ENCODE measurements at regions not wholly inside any gene's neighbourhood (a gene's known extent, or its start where the extent isn't known, plus 50 kb on each side); places are given as distances from the start of the nearest gene placed in this dataset.

GRCh38 chr5:97915106-97915505, 732.1 kb upstream of the RIOK2 start:
- Histone ChIP-seq H3K27ac (ENCODE audit: low read depth, low read length) (no peak overlapping the region), H3K4me3 (ENCODE audit: low read depth in 1 of 2, low read length in 2 of 2) (no peak overlapping the region), H3K27me3 (ENCODE audit: control insufficient read depth in 1 of 2, insufficient read depth in 2 of 2, low read length in 2 of 2) (no peaks in the 10 kb centered on the region), H3K9me3 (ENCODE audit: control insufficient read depth in 1 of 2, low read length in 2 of 2) (no peaks in the 10 kb centered on the region), H3K9ac (ENCODE audit: low read depth in 1 of 2, low read length in 2 of 2) (no peak overlapping the region), H3K36me3 (ENCODE audit: control insufficient read depth in 1 of 2, insufficient read depth in 2 of 2, low read length in 2 of 2) (no peaks in the 10 kb centered on the region), H3K4me1 (ENCODE audit: control insufficient read depth in 1 of 2, insufficient read depth in 2 of 2, low read length in 2 of 2) (peaks cover 0 to 19% of the 10 kb centered on the region in 2 donors)

GRCh38 chr5:97918057-97918456, 735.0 kb upstream of the RIOK2 start:
- Histone ChIP-seq H3K4me1 (ENCODE audit: control insufficient read depth in 1 of 2, insufficient read depth in 2 of 2, low read length in 2 of 2) (peaks cover 0 to 10% of the 10 kb centered on the region in 2 donors), H3K36me3 (ENCODE audit: control insufficient read depth in 1 of 2, insufficient read depth in 2 of 2, low read length in 2 of 2) (no peaks in the 10 kb centered on the region), H3K27me3 (ENCODE audit: control insufficient read depth in 1 of 2, insufficient read depth in 2 of 2, low read length in 2 of 2) (no peaks in the 10 kb centered on the region), H3K9me3 (ENCODE audit: control insufficient read depth in 1 of 2, low read length in 2 of 2) (no peaks in the 10 kb centered on the region), H3K9ac (ENCODE audit: low read depth in 1 of 2, low read length in 2 of 2) (no peak overlapping the region), H3K4me3 (ENCODE audit: low read depth in 1 of 2, low read length in 2 of 2) (no peak overlapping the region), H3K27ac (ENCODE audit: low read depth, low read length) (no peak overlapping the region)

- H3K9ac ChIP-seq (ENCODE audit: low read depth in 1 of 2, low read length in 2 of 2) = no peak overlapping the region
- peaks cover 0 to 10% of the 10 kb centered on the region in 2 donors for H3K4me1 ChIP-seq (ENCODE audit: control insufficient read depth in 1 of 2, insufficient read depth in 2 of 2, low read length in 2 of 2)
- H3K9me3 ChIP-seq (ENCODE audit: control insufficient read depth in 1 of 2, low read length in 2 of 2) = no peaks in the 10 kb centered on the region
- H3K36me3 ChIP-seq (ENCODE audit: control insufficient read depth in 1 of 2, insufficient read depth in 2 of 2, low read length in 2 of 2) = no peaks in the 10 kb centered on the region
- no peaks in the 10 kb centered on the region for H3K27me3 ChIP-seq (ENCODE audit: control insufficient read depth in 1 of 2, insufficient read depth in 2 of 2, low read length in 2 of 2)
- no peak overlapping the region for H3K27ac ChIP-seq (ENCODE audit: low read depth, low read length)
- no peak overlapping the region for H3K4me3 ChIP-seq (ENCODE audit: low read depth in 1 of 2, low read length in 2 of 2)
Observed at GRCh38 chr5:97918620-97919019, 735.6 kb upstream of the RIOK2 start.

- Histone ChIP-seq H3K27ac (ENCODE audit: low read depth, low read length) (no peak overlapping the region), H3K9me3 (ENCODE audit: control insufficient read depth in 1 of 2, low read length in 2 of 2) (no peaks in the 10 kb centered on the region), H3K4me3 (ENCODE audit: low read depth in 1 of 2, low read length in 2 of 2) (no peak overlapping the region), H3K27me3 (ENCODE audit: control insufficient read depth in 1 of 2, insufficient read depth in 2 of 2, low read length in 2 of 2) (no peaks in the 10 kb centered on the region), H3K9ac (ENCODE audit: low read depth in 1 of 2, low read length in 2 of 2) (no peak overlapping the region), H3K36me3 (ENCODE audit: control insufficient read depth in 1 of 2, insufficient read depth in 2 of 2, low read length in 2 of 2) (no peaks in the 10 kb centered on the region), H3K4me1 (ENCODE audit: control insufficient read depth in 1 of 2, insufficient read depth in 2 of 2, low read length in 2 of 2) (peaks cover 0 to 6% of the 10 kb centered on the region in 2 donors)
Observed at GRCh38 chr5:97919719-97920118, 736.7 kb upstream of the RIOK2 start.

GRCh38 chr5:97922776-97923175, 739.7 kb upstream of the RIOK2 start:
- H3K27ac ChIP-seq (ENCODE audit: low read depth, low read length) = no peak overlapping the region

GRCh38 chr5:97923496-97923895, 740.4 kb upstream of the RIOK2 start:
- Histone ChIP-seq H3K27me3 (ENCODE audit: control insufficient read depth in 1 of 2, insufficient read depth in 2 of 2, low read length in 2 of 2) (no peaks in the 10 kb centered on the region), H3K9ac (ENCODE audit: low read depth in 1 of 2, low read length in 2 of 2) (no peak overlapping the region), H3K4me3 (ENCODE audit: low read depth in 1 of 2, low read length in 2 of 2) (no peak overlapping the region), H3K27ac (ENCODE audit: low read depth, low read length) (no peak overlapping the region), H3K4me1 (ENCODE audit: control insufficient read depth in 1 of 2, insufficient read depth in 2 of 2, low read length in 2 of 2) (no peaks in the 10 kb centered on the region), H3K36me3 (ENCODE audit: control insufficient read depth in 1 of 2, insufficient read depth in 2 of 2, low read length in 2 of 2) (no peaks in the 10 kb centered on the region), H3K9me3 (ENCODE audit: control insufficient read depth in 1 of 2, low read length in 2 of 2) (no peaks in the 10 kb centered on the region)

More at GRCh38 chr5:97922776-97923175, 739.7 kb upstream of the RIOK2 start:
- Histone ChIP-seq H3K9ac (ENCODE audit: low read depth in 1 of 2, low read length in 2 of 2) (no peak overlapping the region), H3K4me1 (ENCODE audit: control insufficient read depth in 1 of 2, insufficient read depth in 2 of 2, low read length in 2 of 2) (no peaks in the 10 kb centered on the region), H3K4me3 (ENCODE audit: low read depth in 1 of 2, low read length in 2 of 2) (no peak overlapping the region), H3K36me3 (ENCODE audit: control insufficient read depth in 1 of 2, insufficient read depth in 2 of 2, low read length in 2 of 2) (no peaks in the 10 kb centered on the region), H3K27me3 (ENCODE audit: control insufficient read depth in 1 of 2, insufficient read depth in 2 of 2, low read length in 2 of 2) (no peaks in the 10 kb centered on the region), H3K9me3 (ENCODE audit: control insufficient read depth in 1 of 2, low read length in 2 of 2) (no peaks in the 10 kb centered on the region)

- H3K4me1 ChIP-seq (ENCODE audit: control insufficient read depth in 1 of 2, insufficient read depth in 2 of 2, low read length in 2 of 2) = no peaks in the 10 kb centered on the region
- H3K36me3 ChIP-seq (ENCODE audit: control insufficient read depth in 1 of 2, insufficient read depth in 2 of 2, low read length in 2 of 2) = no peaks in the 10 kb centered on the region
- H3K9ac ChIP-seq (ENCODE audit: low read depth in 1 of 2, low read length in 2 of 2) = no peak overlapping the region
- H3K9me3 ChIP-seq (ENCODE audit: control insufficient read depth in 1 of 2, low read length in 2 of 2) = no peaks in the 10 kb centered on the region
- H3K27ac ChIP-seq (ENCODE audit: low read depth, low read length) = no peak overlapping the region
- H3K27me3 ChIP-seq (ENCODE audit: control insufficient read depth in 1 of 2, insufficient read depth in 2 of 2, low read length in 2 of 2) = no peaks in the 10 kb centered on the region
- no peak overlapping the region for H3K4me3 ChIP-seq (ENCODE audit: low read depth in 1 of 2, low read length in 2 of 2)
Observed at GRCh38 chr5:97923997-97924396, 741.0 kb upstream of the RIOK2 start.

GRCh38 chr5:97929383-97929782, 746.3 kb upstream of the RIOK2 start:
- Histone ChIP-seq H3K27ac (ENCODE audit: low read depth, low read length) (no peak overlapping the region), H3K36me3 (ENCODE audit: control insufficient read depth in 1 of 2, insufficient read depth in 2 of 2, low read length in 2 of 2) (no peaks in the 10 kb centered on the region), H3K4me1 (ENCODE audit: control insufficient read depth in 1 of 2, insufficient read depth in 2 of 2, low read length in 2 of 2) (no peaks in the 10 kb centered on the region), H3K27me3 (ENCODE audit: control insufficient read depth in 1 of 2, insufficient read depth in 2 of 2, low read length in 2 of 2) (no peaks in the 10 kb centered on the region), H3K4me3 (ENCODE audit: low read depth in 1 of 2, low read length in 2 of 2) (no peak overlapping the region), H3K9ac (ENCODE audit: low read depth in 1 of 2, low read length in 2 of 2) (no peak overlapping the region), H3K9me3 (ENCODE audit: control insufficient read depth in 1 of 2, low read length in 2 of 2) (no peaks in the 10 kb centered on the region)

GRCh38 chr5:97931829-97932228, 748.8 kb upstream of the RIOK2 start:
- Histone ChIP-seq H3K4me1 (ENCODE audit: control insufficient read depth in 1 of 2, insufficient read depth in 2 of 2, low read length in 2 of 2) (no peaks in the 10 kb centered on the region), H3K4me3 (ENCODE audit: low read depth in 1 of 2, low read length in 2 of 2) (no peak overlapping the region), H3K9ac (ENCODE audit: low read depth in 1 of 2, low read length in 2 of 2) (no peak overlapping the region), H3K36me3 (ENCODE audit: control insufficient read depth in 1 of 2, insufficient read depth in 2 of 2, low read length in 2 of 2) (no peaks in the 10 kb centered on the region), H3K27ac (ENCODE audit: low read depth, low read length) (no peak overlapping the region), H3K9me3 (ENCODE audit: control insufficient read depth in 1 of 2, low read length in 2 of 2) (no peaks in the 10 kb centered on the region), H3K27me3 (ENCODE audit: control insufficient read depth in 1 of 2, insufficient read depth in 2 of 2, low read length in 2 of 2) (no peaks in the 10 kb centered on the region)

- no peak overlapping the region for H3K27ac ChIP-seq (ENCODE audit: low read depth, low read length)
- H3K36me3 ChIP-seq (ENCODE audit: control insufficient read depth in 1 of 2, insufficient read depth in 2 of 2, low read length in 2 of 2) = no peaks in the 10 kb centered on the region
- H3K9ac ChIP-seq (ENCODE audit: low read depth in 1 of 2, low read length in 2 of 2) = no peak overlapping the region
- no peaks in the 10 kb centered on the region for H3K27me3 ChIP-seq (ENCODE audit: control insufficient read depth in 1 of 2, insufficient read depth in 2 of 2, low read length in 2 of 2)
- H3K4me3 ChIP-seq (ENCODE audit: low read depth in 1 of 2, low read length in 2 of 2) = no peak overlapping the region
- H3K4me1 ChIP-seq (ENCODE audit: control insufficient read depth in 1 of 2, insufficient read depth in 2 of 2, low read length in 2 of 2) = no peaks in the 10 kb centered on the region
- H3K9me3 ChIP-seq (ENCODE audit: control insufficient read depth in 1 of 2, low read length in 2 of 2) = no peaks in the 10 kb centered on the region
Observed at GRCh38 chr5:97936231-97936630, 753.2 kb upstream of the RIOK2 start.

- Histone ChIP-seq H3K9me3 (ENCODE audit: control insufficient read depth in 1 of 2, low read length in 2 of 2) (no peaks in the 10 kb centered on the region), H3K4me1 (ENCODE audit: control insufficient read depth in 1 of 2, insufficient read depth in 2 of 2, low read length in 2 of 2) (no peaks in the 10 kb centered on the region), H3K36me3 (ENCODE audit: control insufficient read depth in 1 of 2, insufficient read depth in 2 of 2, low read length in 2 of 2) (no peaks in the 10 kb centered on the region), H3K4me3 (ENCODE audit: low read depth in 1 of 2, low read length in 2 of 2) (no peak overlapping the region), H3K27me3 (ENCODE audit: control insufficient read depth in 1 of 2, insufficient read depth in 2 of 2, low read length in 2 of 2) (no peaks in the 10 kb centered on the region), H3K27ac (ENCODE audit: low read depth, low read length) (no peak overlapping the region), H3K9ac (ENCODE audit: low read depth in 1 of 2, low read length in 2 of 2) (no peak overlapping the region)
Observed at GRCh38 chr5:97937846-97938245, 754.8 kb upstream of the RIOK2 start.

Measured in duodenal mucosa (tissue), 2 donors.